Sigmoid colon (tissue), 4 donors: ENCODE measurements at regions not wholly inside any gene's neighbourhood (a gene's known extent, or its start where the extent isn't known, plus 50 kb on each side); places are given as distances from the start of the nearest gene placed in this dataset.

Experiments used
- CTCF ChIP-seq, 4 experiments: fragments of 450-650 bp in 3 of 4; fragments of 200-600 bp in 1 of 4; IDR thresholded peaks; one replicate each; pipeline ENCODE4 v1.5.1; 2016 to 2019; ENCODE audit warnings: antibody characterized with exemption in 4 of 4, mild to moderate bottlenecking in 3 of 4, moderate library complexity in 2 of 4
- EP300 ChIP-seq, 4 donors: sonication (generic); formaldehyde crosslinking; IDR thresholded peaks; one replicate each; pipeline ENCODE4 v1.6.1; 2017; ENCODE audit warnings: antibody characterized with exemption in 4 of 4

DNA sequence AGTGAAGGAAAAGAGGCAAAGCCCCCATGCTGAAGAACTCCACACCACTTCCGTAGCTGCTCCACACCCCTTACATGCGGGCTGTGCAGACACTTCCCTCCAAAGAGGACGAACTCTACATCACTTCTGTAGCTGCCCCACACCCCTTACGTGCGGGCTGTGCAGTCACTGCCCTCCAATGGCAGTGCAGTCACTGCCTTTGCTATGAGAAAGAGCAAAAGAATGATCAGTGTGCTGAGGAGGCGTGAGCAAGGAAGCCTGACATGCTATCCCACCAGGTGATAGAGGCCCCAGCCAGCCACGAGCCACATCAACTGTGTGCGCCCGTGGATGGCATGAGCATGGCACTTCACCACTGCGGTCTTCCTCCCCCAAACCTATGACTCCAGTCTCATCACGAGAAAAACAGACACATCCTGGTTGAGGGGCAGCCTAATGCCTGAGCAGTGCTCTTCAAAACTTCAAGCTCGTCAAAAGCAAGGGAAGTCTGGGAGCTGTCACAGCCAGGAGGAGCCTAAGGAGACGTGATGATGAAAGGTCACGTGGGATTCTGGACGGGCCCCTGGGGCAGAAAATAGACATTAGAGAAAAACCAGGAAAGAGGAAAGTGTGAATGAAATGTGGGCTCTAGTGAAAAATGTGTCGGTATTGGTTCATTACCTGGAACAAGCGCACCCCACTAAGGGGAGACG lies 60.8 kb upstream of the C14orf180 start:
- no peak for TF ChIP-seq CTCF (IDR thresholded peaks at IDR 0.05)
- no peak for TF ChIP-seq EP300 (IDR thresholded peaks at IDR 0.05)
